ENCODE measurements at regions not wholly inside any gene's neighbourhood (a gene's known extent, or its start where the extent isn't known, plus 50 kb on each side); places are given as distances from the start of the nearest gene placed in this dataset.

- WGBS, 2 donors: 70 to 76% methylated on average over 3 of the region's 3 CpGs
- intact Hi-C loops (cut with DNase I): no loop called here
- Histone ChIP-seq H3K4me3 (no peak overlapping the region), H3K36me3 (no peaks in the 10 kb centered on the region), H3K9me3 (no peaks in the 10 kb centered on the region), H3K27ac (no peak overlapping the region), H3K27me3 (no peaks in the 10 kb centered on the region), H3K4me1 (peaks cover 0 to 9% (median 3%) of the 10 kb centered on the region in 4 donors)
- TF ChIP-seq POLR2AphosphoS5 (IDR thresholded peaks at IDR 0.05): no peak
- no peak for DNase-seq
These were observed 180.1 kb upstream of the USP25 start for GRCh38 chr21:15549671-15550070.

DNA sequence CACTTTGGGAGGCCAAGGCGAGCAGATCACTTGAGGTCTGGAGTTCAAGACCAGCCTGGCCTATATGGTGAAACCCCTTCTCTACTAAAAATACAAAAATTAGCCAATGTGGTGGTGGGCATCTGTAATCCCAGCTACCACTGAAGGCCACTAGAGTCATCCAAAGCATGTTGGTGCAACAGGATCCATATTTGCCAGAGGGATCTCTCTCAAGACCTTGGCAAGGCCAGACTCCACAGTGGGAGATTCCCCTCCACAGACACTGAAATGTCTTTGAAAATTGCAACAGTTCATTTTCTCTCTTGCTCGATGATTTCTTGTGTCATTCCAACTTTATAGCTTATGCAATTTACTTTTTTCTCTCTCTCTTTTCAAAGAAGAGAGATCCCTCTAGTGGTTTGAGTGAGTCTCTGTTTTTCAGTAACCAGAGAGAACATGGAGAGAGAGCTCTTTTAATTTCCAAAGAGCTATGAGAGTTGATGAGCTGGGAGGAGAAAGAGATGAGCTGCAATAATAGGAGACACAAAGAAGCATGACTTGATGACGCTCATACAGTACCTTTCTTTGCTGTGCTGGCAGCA, 176.8 kb upstream of the USP25 start:
- DNase-seq: no peak
- intact Hi-C loops (cut with DNase I): no loop called here
- H3K4me3 ChIP-seq: no peak overlapping the region
- H3K9me3 ChIP-seq: no peaks in the 10 kb centered on the region
- H3K27me3 ChIP-seq: no peaks in the 10 kb centered on the region
- 40 to 47% methylated on average over 3 of the region's 3 CpGs for WGBS, 2 donors
- H3K27ac ChIP-seq: no peak overlapping the region
- peaks cover 0 to 9% (median 3%) of the 10 kb centered on the region in 4 donors for H3K4me1 ChIP-seq
- H3K36me3 ChIP-seq: no peaks in the 10 kb centered on the region
- no peak for TF ChIP-seq POLR2A (IDR thresholded peaks at IDR 0.05)
- TF ChIP-seq, protein P1, sequence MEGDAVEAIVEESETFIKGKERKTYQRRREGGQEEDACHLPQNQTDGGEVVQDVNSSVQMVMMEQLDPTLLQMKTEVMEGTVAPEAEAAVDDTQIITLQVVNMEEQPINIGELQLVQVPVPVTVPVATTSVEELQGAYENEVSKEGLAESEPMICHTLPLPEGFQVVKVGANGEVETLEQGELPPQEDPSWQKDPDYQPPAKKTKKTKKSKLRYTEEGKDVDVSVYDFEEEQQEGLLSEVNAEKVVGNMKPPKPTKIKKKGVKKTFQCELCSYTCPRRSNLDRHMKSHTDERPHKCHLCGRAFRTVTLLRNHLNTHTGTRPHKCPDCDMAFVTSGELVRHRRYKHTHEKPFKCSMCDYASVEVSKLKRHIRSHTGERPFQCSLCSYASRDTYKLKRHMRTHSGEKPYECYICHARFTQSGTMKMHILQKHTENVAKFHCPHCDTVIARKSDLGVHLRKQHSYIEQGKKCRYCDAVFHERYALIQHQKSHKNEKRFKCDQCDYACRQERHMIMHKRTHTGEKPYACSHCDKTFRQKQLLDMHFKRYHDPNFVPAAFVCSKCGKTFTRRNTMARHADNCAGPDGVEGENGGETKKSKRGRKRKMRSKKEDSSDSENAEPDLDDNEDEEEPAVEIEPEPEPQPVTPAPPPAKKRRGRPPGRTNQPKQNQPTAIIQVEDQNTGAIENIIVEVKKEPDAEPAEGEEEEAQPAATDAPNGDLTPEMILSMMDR (IDR thresholded peaks at IDR 0.05): peak in 1 of 4 experiments; percentile 16

- H3K36me3 ChIP-seq: no peaks in the 10 kb centered on the region
- H3K4me3 ChIP-seq: no peak overlapping the region
- H3K27me3 ChIP-seq: no peaks in the 10 kb centered on the region
- no peaks in the 10 kb centered on the region for H3K9me3 ChIP-seq
- H3K27ac ChIP-seq: no peak overlapping the region
- 88 to 90% methylated on average over 4 of the region's 4 CpGs for WGBS, 2 donors
- H3K4me1 ChIP-seq: no peaks in the 10 kb centered on the region
- intact Hi-C loops (cut with DNase I): no loop called here
- no peak for DNase-seq
- TF ChIP-seq, protein P1 (IDR thresholded peaks at IDR 0.05): no peak
- no peak for TF ChIP-seq POLR2AphosphoS5 (IDR thresholded peaks at IDR 0.05)
- TF ChIP-seq POLR2A (IDR thresholded peaks at IDR 0.05): no peak
- TF ChIP-seq EP300 (IDR thresholded peaks at IDR 0.05): no peak
These were observed 171.9 kb upstream of the USP25 start for GRCh38 chr21:15557925-15558324.

- TF ChIP-seq, protein P1 (IDR thresholded peaks at IDR 0.05): no peak
- TF ChIP-seq POLR2A (IDR thresholded peaks at IDR 0.05): no peak
- no peak for TF ChIP-seq EP300 (IDR thresholded peaks at IDR 0.05)
- no peak for TF ChIP-seq POLR2AphosphoS5 (IDR thresholded peaks at IDR 0.05)
- Histone ChIP-seq H3K9me3 (no peaks in the 10 kb centered on the region), H3K27ac (no peak overlapping the region), H3K36me3 (no peaks in the 10 kb centered on the region), H3K27me3 (no peaks in the 10 kb centered on the region), H3K4me1 (no peaks in the 10 kb centered on the region), H3K4me3 (no peak overlapping the region)
- 69 to 88% methylated on average over 1 of the region's 1 CpG for WGBS, 2 donors
- no peak for DNase-seq
- intact Hi-C loops (cut with DNase I): no loop called here
These were observed 170.9 kb upstream of the USP25 start for GRCh38 chr21:15558884-15559283.

GRCh38 chr21:15559660-15560059, 170.1 kb upstream of the USP25 start:
- TF ChIP-seq POLR2AphosphoS5 (IDR thresholded peaks at IDR 0.05) (no peak), POLR2A (IDR thresholded peaks at IDR 0.05) (no peak), EP300 (IDR thresholded peaks at IDR 0.05) (no peak)
- TF ChIP-seq, protein P1 (IDR thresholded peaks at IDR 0.05): no peak

More at GRCh38 chr21:15559660-15560059, 170.1 kb upstream of the USP25 start:
- intact Hi-C loops (cut with DNase I): no loop called here
- Histone ChIP-seq H3K27ac (no peak overlapping the region), H3K27me3 (no peaks in the 10 kb centered on the region), H3K9me3 (no peaks in the 10 kb centered on the region), H3K4me1 (no peaks in the 10 kb centered on the region), H3K4me3 (no peak overlapping the region), H3K36me3 (no peaks in the 10 kb centered on the region)
- WGBS, 2 donors: 80 to 90% methylated on average over 2 of the region's 2 CpGs
- no peak for DNase-seq
